T-helper 9 cell (primary cell): ENCODE measurements at regions not wholly inside any gene's neighbourhood (a gene's known extent, or its start where the extent isn't known, plus 50 kb on each side); places are given as distances from the start of the nearest gene placed in this dataset.

Experiments used
- DNase-seq: peaks from one replicate; pipeline ENCODE4 v3.0.0-alpha.2; 2020

GRCh38 chr3:182710557-182711157 is 82.6 kb upstream of the ATP11B start:
- DNase-seq = no peak

DNA sequence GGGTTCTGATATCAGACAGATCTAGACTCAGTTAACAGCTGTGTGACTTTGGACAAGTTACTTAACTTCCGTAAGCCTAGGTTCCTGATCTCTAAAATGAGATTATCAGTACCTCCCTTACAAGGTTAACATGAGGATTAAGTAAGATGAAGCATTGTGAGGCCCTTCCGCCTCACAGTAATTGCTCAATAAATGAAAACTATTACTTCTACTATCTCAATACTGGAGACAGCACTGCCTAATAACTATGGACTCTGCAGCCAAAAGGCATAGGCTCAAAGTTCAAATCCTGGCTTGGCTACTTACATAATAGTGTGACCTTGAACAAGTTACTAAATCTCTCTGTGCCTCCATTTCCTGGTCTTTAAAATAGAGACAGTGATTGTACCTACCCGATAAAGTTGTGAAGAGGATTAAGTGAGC is 82.0 kb upstream of the ATP11B start:
- DNase-seq = no peak

DNA sequence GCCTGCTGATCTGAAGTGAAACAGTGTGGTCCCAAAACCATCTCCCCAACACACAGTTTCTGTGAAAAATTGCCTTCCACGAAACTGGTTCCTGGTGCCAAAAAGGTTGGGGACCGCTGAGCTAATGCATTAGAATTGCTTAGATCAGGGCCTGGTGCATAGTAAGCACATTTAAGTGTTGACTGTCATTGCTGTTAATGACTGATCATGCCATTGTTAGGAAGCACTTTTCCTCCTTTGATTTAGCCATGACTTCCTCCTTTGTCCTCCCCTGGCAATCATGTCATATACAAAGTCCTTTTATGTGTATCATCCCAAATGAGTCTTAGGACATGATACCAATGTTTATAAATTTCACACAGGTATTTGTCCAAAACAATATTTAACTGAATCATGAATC is 81.5 kb upstream of the ATP11B start:
- no peak for DNase-seq

- no peak for DNase-seq
Measured at GRCh38 chr3:182713111-182713510, 80.2 kb upstream of the ATP11B start.

GRCh38 chr3:182713743-182714517 is 79.4 kb upstream of the ATP11B start:
- DNase-seq = no peak

GRCh38 chr3:182715006-182715405 is 78.3 kb upstream of the ATP11B start:
- DNase-seq = no peak

DNA sequence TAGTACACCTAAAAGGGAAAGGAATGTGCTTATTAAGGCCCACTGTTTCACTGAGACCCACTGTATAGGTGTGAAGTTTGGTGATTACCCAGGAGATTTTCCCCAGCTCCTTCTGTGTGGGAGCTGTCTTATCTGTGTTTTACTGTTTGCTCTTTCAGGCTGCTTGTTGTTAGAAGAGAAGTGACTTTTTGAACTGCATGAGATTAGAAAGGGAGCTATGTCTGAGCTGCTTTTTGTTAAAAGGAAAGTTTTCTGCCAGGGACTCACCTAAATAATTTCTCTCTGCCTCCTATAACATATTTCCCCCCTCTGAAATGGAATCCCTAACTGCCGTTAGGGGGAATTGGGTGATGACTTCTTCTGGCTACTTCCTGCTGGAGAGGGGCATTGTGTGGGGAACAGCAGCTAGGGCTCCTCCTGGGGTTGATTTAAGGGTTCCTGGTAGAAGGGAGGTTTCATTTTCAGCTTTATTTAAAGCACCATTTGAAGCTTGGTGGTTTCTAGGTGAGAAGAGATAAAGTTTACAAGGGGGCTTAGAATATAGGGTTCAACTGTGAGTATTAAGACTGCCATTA is 77.1 kb upstream of the ATP11B start:
- DNase-seq = no peak

- DNase-seq = no peak
Measured at GRCh38 chr3:182717216-182717615, 76.1 kb upstream of the ATP11B start.

- no peak for DNase-seq
Measured at GRCh38 chr3:182722907-182723306, 70.4 kb upstream of the ATP11B start.

DNA sequence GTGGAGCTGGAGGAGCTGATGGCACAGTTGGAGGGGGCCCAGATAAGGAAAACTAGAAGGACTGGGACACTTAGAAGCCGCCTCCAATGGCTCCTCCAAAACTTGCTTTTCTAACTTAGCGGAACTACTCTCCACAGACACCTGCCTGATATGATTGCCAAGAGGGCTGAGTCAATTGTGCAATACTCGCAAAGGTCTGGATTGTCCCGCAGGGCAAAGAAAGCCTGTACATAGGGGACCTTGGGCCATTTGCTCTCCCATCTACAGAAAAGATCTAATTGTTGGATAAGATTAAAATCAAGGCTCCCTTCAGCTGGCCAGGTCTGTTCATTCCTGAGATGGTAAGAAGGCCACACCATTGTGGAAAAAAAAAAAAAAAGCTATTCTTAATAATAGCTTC is 69.7 kb upstream of the ATP11B start:
- no peak for DNase-seq

DNA sequence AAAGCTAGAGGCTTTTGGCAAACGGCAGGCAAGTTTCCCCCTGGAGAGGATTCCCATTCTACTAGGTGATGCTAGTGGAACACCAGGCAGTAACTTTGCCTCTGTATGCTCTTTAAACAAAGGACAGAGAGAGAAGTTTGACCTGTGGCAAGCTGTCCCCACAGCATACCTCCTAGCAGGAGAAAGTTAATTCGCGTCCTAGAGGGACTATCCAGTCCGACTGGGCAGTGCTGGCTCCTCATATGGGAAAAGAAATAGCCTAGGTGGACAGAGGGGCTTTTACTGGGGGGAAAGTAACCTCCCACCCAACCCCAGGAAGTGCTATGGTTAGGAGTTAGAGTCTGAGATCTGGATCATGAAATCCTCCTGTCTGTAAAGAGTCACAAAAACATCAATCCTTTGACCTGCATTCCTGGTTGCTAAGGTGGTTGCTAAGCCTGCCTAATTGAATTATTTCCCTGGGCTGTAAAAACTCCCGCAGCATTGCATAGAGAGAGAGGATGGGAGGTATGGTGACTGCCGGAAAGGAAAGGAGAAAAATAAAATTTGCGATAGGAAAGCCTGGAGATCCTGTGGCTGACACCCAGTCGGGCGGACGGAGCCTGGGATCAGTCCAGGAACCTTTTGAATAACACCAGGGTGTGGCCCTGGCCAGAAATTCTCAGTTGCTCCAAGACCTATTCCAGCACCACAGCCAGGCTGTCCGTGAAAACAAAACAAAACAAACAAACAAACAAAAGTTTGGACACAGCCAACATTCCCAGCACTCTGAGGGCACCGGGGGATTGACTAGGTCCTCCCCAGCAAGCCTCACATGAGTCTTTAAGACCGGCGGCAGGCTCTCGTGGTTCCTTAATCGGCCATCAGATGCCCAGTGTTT is 67.7 kb upstream of the ATP11B start:
- no peak for DNase-seq

DNA sequence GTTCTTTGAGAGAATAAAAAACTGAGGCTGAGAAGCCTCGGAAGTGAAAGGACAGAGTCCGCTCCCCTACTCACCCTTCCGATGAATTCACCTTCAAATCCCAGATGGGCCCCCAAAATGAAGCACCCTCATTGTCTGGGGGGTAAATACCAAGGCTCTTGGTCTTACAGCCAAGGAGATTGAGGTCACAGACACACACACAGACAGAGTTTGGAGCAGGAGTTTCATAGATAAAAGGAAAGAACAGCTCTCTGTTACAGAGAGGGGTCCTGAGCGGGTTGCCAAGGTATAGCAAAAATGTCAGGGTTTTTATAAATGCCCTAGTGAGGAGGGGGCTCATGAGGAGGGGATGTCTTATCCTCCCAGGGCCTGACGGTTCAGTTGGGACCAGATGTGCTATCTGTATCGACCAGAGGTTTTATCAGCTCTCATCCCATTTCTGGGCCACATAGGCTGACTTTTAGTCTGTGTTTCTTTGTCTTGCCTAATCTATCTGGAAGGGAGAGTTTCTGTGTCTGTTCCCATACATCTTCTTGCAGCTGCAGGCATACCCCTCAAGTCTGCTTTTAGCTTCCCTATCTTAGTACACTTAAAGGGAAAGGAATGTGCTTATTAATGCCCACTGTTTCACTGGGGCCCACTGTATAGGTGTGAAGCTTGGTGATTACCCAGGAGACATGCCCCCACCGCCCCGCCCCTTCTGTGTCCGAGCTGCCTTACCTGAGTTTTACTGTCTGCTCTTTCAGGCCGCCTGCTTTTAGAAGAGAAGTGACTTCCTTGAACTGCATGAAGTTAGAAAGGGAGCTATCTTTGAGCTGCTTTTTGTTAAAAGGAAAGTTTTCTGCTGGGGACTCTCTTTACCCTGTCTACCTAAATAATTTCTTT is 66.8 kb upstream of the ATP11B start:
- no peak for DNase-seq

DNA sequence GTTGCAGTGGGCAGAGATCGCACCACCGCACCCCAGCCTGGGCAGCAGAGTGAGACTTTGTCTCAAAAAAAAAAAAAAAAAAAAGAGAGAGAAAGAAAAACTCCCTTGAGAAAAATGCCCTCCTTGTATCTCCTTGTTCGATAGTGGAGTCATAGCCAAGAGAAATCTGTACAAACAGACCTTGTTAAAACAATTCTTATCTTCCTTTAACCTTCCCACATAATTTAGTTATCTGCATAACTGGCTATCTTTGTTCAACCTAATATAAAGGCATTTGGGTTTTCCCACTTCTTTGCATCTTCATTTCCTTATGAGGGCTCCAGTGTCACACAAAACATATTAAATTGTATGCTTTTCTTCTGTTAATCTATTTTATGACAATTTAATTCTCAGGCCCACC is 65.1 kb upstream of the ATP11B start:
- DNase-seq = no peak

GRCh38 chr3:182729903-182730674 is 63.2 kb upstream of the ATP11B start:
- no peak for DNase-seq

GRCh38 chr3:182730675-182731042 is 62.6 kb upstream of the ATP11B start:
- DNase-seq = no peak

- DNase-seq = no peak
Measured at GRCh38 chr3:182731764-182732163, 61.5 kb upstream of the ATP11B start.

GRCh38 chr3:182732232-182733015 is 60.9 kb upstream of the ATP11B start:
- no peak for DNase-seq

GRCh38 chr3:182735672-182736071 is 57.6 kb upstream of the ATP11B start:
- DNase-seq = no peak

GRCh38 chr3:182737825-182738224 is 55.5 kb upstream of the ATP11B start:
- DNase-seq = no peak

GRCh38 chr3:182738583-182739411 is 54.5 kb upstream of the ATP11B start:
- no peak for DNase-seq
